SHP77 treated with DMSO at 0.1 percent for 48 hours (cell line): ENCODE measurements at regions not wholly inside any gene's neighbourhood (a gene's known extent, or its start where the extent isn't known, plus 50 kb on each side); places are given as distances from the start of the nearest gene placed in this dataset.

Source experiments
- DNase-seq: peaks from one replicate; lab custom pipeline; 2025; lab: John Stamatoyannopoulos, UW

GRCh38 chr3:182575941-182576340 lies 217.4 kb upstream of the ATP11B start:
- DNase-seq = no peak

DNA sequence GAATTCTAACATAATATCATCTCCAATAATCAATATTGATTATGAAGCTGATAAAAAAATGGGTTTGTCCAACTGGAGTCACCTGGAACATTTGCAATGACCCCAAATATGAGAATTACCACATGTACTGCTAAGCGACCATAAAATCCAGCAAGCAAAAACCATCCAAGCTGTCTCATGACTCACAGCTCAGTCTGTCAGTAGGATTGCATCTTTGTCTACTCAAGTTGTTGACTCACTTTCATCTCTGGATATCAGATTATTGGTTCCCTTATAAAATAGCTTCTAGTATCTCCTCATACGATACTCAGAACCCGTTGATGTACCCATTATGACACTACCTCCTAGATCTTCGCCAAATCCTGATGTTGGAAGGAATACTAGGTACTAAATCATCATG lies 209.8 kb upstream of the ATP11B start:
- DNase-seq = no peak

- no peak for DNase-seq
Measured at GRCh38 chr3:182585532-182586150, 207.7 kb upstream of the ATP11B start.

DNA sequence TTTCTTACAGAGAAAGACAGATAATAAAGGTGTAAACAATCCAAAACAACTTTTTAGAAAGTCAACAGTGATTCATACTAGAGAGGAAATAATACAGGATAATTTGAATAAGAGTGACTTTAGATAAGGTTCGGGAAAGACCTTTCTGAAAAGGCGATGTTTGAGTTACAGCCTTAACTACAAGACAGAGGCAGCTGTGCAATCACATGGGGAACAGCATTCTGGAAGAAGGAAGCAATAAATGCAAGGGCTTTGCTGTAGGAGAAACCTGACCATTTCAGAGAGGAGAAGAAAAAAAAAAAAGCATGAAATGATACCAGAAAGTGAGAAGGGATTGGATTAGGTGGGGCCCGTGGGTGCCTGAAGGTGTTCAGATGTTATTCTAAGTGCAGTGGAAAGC lies 200.6 kb upstream of the ATP11B start:
- DNase-seq = no peak

- DNase-seq = peak; percentile 84
Measured at GRCh38 chr3:182596676-182597410, 196.5 kb upstream of the ATP11B start.

GRCh38 chr3:182597621-182598041 lies 195.7 kb upstream of the ATP11B start:
- DNase-seq = no peak

- DNase-seq = no peak
Measured at GRCh38 chr3:182601597-182601996, 191.7 kb upstream of the ATP11B start.

DNA sequence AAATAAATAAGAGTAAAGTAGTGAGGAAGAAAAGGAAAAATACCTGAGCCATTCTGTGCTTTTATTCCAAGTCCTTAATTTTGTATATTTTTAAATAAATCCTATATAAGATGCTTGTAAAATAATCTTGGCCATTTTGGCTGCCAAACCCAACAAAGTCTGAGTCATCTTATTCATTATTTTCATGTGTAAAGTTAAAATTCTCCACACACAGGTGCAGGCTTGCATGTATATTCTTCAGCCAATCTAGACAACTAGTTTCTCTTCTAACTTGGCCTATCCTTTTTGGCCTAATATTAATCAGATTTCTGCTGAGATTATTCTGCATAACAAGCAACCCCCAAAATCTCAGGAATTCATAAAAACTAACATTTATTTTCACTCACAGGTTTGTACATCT lies 189.8 kb upstream of the ATP11B start:
- DNase-seq = no peak

- no peak for DNase-seq
Measured at GRCh38 chr3:182605882-182606611, 187.3 kb upstream of the ATP11B start.

DNA sequence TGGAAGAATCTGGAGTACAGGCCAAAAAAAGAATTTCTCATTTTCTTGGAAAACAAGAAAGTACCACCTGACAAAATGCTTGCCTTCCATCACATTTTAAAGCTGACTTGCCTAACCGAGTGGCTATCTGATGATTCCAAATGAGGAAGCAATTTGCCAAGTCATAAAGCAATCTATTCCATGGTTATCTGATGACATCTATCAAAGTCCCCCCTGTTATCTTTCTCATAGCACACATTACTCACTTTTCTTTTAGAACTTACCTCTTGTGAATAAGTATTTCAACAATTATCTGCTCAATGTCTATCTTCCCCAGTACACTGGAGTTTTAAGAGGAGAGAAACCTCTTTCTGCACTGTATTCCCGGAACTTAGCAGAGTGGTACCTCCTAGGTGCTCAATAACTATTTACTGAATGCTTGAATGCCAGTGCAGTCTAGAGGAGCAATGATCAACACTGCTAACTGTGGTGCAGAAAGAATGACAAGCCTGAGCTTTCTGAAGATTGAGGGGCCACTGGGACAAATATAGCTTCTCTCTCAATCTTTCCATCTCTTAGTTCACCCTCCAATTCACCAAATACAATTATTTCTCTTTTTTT lies 186.3 kb upstream of the ATP11B start:
- no peak for DNase-seq

DNA sequence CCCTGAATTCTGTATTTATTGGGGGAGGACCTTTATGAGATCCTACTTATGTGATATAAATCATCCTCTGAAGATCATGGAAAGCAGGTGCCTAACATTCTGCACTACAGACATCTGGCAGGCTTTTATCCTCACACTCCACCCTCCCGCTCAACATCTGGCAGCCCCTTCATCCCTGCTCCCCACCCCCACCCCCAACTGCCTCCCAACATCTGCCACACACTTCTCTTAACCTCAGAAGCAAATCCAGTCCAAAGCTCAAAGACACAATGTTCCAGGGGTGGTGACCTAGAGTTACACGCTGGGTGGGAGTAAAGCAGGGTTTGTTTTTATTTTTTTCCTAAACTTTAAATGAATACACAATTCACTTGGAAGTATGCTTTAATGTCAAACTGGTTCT lies 184.5 kb upstream of the ATP11B start:
- no peak for DNase-seq

DNA sequence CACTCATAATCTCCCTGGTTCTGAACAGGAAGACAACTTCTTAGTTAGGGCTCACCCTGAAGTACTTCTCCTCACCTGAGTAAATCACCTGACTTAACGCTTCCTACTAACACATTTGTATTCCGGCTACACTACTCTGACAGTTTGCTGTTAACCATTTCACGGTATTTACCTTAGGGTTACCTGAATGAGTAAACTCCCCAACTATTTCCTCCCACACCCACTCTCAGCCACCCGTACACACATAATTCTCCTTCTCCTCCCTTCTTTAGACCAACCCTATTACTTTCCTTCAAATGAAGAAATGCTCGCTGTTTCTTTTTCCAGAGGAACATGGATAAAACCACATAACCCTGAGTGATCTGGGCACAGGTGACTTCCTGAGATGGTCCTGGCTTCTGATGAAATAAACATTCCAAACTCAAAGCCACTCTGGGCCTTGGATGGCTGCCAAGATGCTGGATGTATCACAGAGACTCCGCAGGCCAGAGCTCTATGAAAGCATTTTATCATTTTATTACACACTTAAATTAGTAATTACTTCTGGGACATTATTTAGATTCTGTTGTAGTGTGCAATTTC lies 183.6 kb upstream of the ATP11B start:
- peak; percentile 39 for DNase-seq

DNA sequence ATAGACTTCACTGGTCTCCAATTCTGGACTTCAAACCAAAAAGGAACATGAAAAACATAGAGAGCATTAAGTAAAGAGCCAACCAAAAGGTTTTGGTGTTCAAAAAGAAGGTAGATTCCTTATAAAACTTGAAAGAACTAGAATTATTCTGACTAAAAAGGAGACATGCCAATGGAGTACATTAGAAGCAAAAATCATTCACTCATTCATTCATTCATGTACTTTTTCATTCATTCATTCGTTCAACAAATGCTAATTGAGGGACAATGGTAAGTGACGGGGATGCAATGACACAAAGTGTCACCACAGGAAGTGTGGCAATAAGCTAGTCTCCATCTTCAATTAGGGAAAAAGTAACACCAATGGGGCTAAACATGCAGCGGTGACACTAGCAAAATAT lies 181.0 kb upstream of the ATP11B start:
- no peak for DNase-seq

- DNase-seq = no peak
Measured at GRCh38 chr3:182617500-182617899, 175.8 kb upstream of the ATP11B start.

DNA sequence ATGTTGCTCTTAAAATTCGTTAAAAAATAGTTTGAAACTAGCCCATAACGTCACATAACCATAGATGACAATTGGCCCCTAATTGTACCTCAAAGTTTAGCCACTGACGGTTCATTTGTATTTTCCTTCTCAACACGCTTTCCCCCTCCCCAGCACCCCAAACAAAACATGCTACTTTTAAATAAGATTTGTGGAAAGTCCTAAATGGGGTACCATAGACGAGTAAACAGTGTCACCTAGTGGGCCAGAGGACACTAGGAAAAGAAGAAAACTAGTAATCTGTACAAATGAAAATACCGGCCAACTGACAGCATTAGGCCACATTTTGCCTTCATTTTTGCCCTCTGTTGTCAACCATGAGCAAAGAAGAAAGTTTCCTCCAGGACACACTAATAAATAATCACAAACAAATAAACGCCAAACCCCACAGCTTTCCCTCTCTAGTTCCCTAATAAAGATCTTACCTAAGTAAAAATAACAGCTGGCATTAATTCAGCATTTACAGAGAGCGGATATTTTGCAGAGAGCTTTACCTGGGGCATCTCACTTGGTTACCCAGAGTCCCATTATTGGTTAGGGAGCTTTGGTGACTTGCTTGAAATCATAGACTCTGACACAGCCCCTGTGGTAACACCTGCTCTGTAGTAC lies 175.1 kb upstream of the ATP11B start:
- peak; percentile 73 for DNase-seq

DNA sequence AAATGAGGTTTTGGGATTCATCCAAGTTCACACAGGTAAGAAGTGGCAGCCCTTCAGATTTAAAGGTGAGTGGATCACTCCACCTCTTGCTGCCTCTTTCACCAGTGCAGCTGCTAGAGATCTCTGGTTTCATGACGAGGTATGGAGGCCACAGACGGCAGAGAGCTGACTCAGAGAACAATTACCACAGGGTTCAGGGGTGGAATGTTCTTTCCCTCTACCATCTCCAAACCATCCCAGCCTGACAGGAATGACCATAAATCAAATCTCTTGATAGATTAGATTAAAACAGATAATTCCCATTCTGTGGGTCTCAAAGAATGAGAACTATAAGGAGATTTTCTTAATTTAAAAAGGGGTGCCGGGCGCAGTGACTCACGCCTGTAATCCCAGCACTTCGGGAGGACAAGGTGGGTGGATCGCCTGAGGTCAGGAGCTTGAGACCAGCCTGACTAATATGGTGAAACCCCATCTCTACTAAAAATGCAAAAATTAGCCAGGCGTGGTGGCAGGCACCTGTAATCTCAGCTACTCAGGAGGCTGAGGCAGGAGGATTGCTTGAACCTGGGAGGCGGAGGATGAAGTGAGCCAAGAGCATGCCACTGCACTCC lies 174.2 kb upstream of the ATP11B start:
- DNase-seq = peak; percentile 45

DNA sequence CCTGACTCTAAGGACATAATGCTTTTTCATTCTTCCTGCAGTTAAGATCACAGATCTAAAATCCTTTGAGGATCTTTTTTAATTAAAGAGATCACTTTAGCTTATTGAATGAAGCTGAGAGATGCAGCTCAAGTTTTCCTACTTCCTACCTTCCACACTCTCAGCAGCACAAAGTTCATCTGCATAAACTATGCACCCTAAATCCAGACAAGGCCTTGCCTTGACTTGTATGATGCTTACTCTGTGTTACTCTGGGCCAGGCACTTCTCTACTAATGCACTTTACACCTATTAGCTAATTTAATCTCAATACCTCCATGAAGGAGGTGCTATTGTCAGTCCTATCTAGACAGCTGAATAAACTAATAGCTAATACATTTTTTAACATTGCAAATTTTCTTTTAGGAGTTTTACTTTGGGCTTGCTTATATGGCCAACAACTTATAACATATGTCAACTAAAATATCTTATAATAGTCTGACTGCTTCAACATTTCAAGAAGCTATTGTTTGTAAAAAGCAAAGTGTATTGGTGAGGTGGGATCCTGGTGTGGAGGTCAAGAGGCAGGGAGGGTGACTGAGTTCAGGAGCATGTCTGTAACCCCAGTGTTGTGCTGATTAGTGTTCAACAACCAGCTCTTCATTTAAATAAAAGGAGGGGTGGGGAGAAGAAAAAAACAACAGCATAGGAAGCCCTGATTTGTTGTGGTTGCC lies 172.4 kb upstream of the ATP11B start:
- DNase-seq = no peak

GRCh38 chr3:182621435-182622240 lies 171.7 kb upstream of the ATP11B start:
- no peak for DNase-seq

GRCh38 chr3:182622241-182622545 lies 171.1 kb upstream of the ATP11B start:
- no peak for DNase-seq
